AG10803 (cell line): ENCODE measurements at regions not wholly inside any gene's neighbourhood (a gene's known extent, or its start where the extent isn't known, plus 50 kb on each side); places are given as distances from the start of the nearest gene placed in this dataset.

Experiments
- DNase-seq: peaks from one replicate; pipeline ENCODE4 v3.0.0; 2010; ENCODE audit warnings: low read depth
- H3K4me3 ChIP-seq: 2 replicates; pipeline ENCODE4 v1.5.1; 2011; ENCODE audit warnings: mild to moderate bottlenecking, low read length, control low read depth
- CTCF ChIP-seq: conservative IDR thresholded peaks from 2 replicates; pipeline ENCODE4 v1.5.1; 2011; ENCODE audit warnings: mild to moderate bottlenecking, low read length, control low read depth, inconsistent platforms

GRCh38 chr4:64216741-64217140 is 192.5 kb downstream of the TECRL start:
- TF ChIP-seq CTCF, result no peak
- DNase-seq, result no peak
- no peak overlapping the region for H3K4me3 ChIP-seq

GRCh38 chr4:64205376-64205775 is 203.9 kb downstream of the TECRL start:
- DNase-seq, result no peak
- no peak overlapping the region for H3K4me3 ChIP-seq
- TF ChIP-seq CTCF, result no peak

GRCh38 chr4:64200001-64200555 is 209.2 kb downstream of the TECRL start:
- TF ChIP-seq CTCF, result no peak
- no peak for DNase-seq
- no peak overlapping the region for H3K4me3 ChIP-seq

GRCh38 chr4:64195582-64195981 is 213.7 kb downstream of the TECRL start:
- DNase-seq, result no peak
- TF ChIP-seq CTCF, result no peak
- no peak overlapping the region for H3K4me3 ChIP-seq

- TF ChIP-seq CTCF, result no peak
- no peak for DNase-seq
- no peak overlapping the region for H3K4me3 ChIP-seq
Measured at GRCh38 chr4:64192731-64193412, 216.4 kb downstream of the TECRL start.

GRCh38 chr4:64174247-64174882 is 234.9 kb downstream of the TECRL start:
- DNase-seq, result no peak
- no peak overlapping the region for H3K4me3 ChIP-seq
- TF ChIP-seq CTCF, result no peak

GRCh38 chr4:64166365-64166764 is 242.9 kb downstream of the TECRL start:
- no peak for TF ChIP-seq CTCF
- DNase-seq, result no peak
- no peak overlapping the region for H3K4me3 ChIP-seq
